PFSK-1 (cell line): ENCODE measurements at regions not wholly inside any gene's neighbourhood (a gene's known extent, or its start where the extent isn't known, plus 50 kb on each side); places are given as distances from the start of the nearest gene placed in this dataset.

Source experiments
- FOXP2 ChIP-seq: optimal IDR thresholded peaks from 2 replicates; pipeline ENCODE3; 2011; ENCODE audit warnings: borderline replicate concordance, control low read depth, inconsistent platforms; ENCODE audit not compliant: insufficient read depth; ENCODE audit errors: extremely low read length, extremely low read depth
- POLR2AphosphoS5 ChIP-seq: IDR thresholded peaks from 2 replicates; pipeline ENCODE4 v1.6.1; 2012; ENCODE audit warnings: low read depth, mild to moderate bottlenecking, control low read depth, low read length, moderate library complexity
- SIN3A ChIP-seq: IDR thresholded peaks from 2 replicates; pipeline ENCODE4 v1.6.1; 2012; ENCODE audit warnings: mild to moderate bottlenecking, low read length, moderate library complexity, borderline replicate concordance; ENCODE audit not compliant: insufficient read depth
- TAF1 ChIP-seq: IDR thresholded peaks from 2 replicates; pipeline ENCODE4 v1.6.1; 2012; ENCODE audit warnings: low read length, control low read depth, borderline replicate concordance; ENCODE audit not compliant: insufficient read depth
- TF ChIP-seq, protein P1 (sequence below), 2 experiments: IDR thresholded peaks; 2 replicates each; pipeline versions ENCODE4 v1.6.1 to v1.8.0; 2011 to 2012; ENCODE audit warnings: low read depth in 2 of 2, low read length in 2 of 2, control low read depth in 1 of 2, inconsistent platforms in 1 of 2, mild to moderate bottlenecking in 1 of 2, moderate library complexity in 1 of 2; ENCODE audit not compliant: insufficient read depth in 1 of 2

DNA sequence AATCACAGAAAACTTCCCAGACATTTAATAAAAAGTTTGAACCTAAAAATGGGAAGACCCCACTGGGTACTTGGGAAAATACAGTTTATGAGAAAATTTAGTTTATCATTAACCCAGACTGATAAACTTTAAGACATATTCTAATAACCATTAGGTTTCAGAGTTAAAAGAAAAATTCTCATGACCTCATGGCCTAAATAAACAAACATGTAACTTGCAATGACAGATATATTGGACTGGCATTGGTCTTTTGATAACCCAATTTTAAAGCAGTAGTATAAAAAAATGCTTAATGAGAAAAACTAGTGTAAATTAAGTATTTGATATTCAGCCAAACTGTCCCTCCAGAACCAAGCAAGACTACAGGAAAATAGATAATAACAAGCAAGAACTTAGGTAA, 67.0 kb upstream of the ZNF804B start:
- no peak for TF ChIP-seq FOXP2
- TF ChIP-seq SIN3A, result no peak
- no peak for TF ChIP-seq POLR2AphosphoS5
- TF ChIP-seq, protein P1, sequence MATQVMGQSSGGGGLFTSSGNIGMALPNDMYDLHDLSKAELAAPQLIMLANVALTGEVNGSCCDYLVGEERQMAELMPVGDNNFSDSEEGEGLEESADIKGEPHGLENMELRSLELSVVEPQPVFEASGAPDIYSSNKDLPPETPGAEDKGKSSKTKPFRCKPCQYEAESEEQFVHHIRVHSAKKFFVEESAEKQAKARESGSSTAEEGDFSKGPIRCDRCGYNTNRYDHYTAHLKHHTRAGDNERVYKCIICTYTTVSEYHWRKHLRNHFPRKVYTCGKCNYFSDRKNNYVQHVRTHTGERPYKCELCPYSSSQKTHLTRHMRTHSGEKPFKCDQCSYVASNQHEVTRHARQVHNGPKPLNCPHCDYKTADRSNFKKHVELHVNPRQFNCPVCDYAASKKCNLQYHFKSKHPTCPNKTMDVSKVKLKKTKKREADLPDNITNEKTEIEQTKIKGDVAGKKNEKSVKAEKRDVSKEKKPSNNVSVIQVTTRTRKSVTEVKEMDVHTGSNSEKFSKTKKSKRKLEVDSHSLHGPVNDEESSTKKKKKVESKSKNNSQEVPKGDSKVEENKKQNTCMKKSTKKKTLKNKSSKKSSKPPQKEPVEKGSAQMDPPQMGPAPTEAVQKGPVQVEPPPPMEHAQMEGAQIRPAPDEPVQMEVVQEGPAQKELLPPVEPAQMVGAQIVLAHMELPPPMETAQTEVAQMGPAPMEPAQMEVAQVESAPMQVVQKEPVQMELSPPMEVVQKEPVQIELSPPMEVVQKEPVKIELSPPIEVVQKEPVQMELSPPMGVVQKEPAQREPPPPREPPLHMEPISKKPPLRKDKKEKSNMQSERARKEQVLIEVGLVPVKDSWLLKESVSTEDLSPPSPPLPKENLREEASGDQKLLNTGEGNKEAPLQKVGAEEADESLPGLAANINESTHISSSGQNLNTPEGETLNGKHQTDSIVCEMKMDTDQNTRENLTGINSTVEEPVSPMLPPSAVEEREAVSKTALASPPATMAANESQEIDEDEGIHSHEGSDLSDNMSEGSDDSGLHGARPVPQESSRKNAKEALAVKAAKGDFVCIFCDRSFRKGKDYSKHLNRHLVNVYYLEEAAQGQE (IDR thresholded peaks at IDR 0.05; ENCODE audit: insufficient read depth in 1 of 2, low read depth in 2 of 2, low read length in 2 of 2), result no peak
- TF ChIP-seq TAF1, result no peak
